GM19023 (cell line): ENCODE measurements at regions not wholly inside any gene's neighbourhood (a gene's known extent, or its start where the extent isn't known, plus 50 kb on each side); places are given as distances from the start of the nearest gene placed in this dataset.

Source experiments
- ATAC-seq: cut with Tn5 transposase; IDR thresholded peaks from one replicate; pipeline ENCODE4 v1.9.1; 2021; ENCODE audit warnings: mild to moderate bottlenecking, moderate library complexity; ENCODE audit not compliant: unreplicated experiment

DNA sequence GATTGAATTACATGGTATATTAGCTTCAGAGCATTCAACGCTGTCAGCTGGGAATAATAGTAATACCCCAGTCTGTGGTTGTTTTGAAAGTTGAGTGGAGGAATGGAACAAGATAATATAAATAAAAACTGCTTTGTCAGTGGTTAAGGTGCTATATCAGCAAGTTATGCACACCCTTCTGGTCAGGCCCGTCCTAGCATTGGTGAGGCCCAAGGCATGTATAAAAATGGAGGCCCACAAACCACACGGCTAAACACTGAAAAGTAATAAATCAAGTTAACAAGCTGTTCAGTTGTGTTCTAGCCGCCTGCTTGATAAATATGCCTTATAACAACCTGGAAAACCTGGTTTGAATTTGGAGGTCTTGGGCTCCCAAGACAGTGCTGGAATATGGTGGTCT, 77.4 kb downstream of the PSMG1 start:
- ATAC-seq = no peak

GRCh38 chr21:39105341-39105765, 77.9 kb downstream of the PSMG1 start:
- no peak for ATAC-seq

DNA sequence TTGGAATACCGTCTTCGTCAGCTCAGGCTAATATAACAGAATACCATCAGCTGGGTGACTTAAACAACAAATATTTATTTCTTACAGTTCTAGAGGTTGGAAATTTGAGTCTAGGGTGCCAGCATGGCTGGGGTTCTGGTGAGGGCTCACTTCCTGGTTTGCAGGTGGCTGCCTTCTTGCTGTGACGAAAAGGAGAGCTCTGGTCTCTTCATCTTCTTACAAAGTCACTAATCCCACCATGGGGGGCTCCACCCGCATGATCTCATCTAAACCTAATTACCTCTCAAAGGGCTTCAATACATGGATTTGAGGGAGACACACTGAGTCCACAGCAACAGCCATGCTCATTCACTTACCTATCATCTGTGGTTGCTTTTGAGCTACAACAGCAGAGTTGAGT, 78.3 kb downstream of the PSMG1 start:
- ATAC-seq = no peak

GRCh38 chr21:39103689-39104088, 79.6 kb downstream of the PSMG1 start:
- ATAC-seq = no peak

DNA sequence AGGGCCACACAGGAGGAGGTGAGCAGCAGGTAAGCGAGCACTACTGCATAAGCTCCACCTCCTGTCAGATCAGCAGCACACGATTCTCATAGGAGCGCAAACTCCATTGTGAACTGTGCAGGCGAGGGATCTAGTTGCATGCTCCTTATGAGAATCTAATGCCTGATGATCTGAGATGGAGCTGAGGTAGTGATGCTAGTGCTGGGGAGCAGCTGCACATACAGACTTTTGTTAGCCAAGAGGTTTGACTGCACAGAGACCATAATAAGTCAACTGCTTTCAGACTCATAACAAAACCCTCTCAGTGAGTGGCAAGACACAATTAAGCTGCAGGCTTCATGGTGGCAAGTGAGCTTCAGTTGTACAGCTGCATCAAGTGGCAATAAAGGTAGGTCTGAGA, 83.4 kb downstream of the PSMG1 start:
- ATAC-seq = no peak

DNA sequence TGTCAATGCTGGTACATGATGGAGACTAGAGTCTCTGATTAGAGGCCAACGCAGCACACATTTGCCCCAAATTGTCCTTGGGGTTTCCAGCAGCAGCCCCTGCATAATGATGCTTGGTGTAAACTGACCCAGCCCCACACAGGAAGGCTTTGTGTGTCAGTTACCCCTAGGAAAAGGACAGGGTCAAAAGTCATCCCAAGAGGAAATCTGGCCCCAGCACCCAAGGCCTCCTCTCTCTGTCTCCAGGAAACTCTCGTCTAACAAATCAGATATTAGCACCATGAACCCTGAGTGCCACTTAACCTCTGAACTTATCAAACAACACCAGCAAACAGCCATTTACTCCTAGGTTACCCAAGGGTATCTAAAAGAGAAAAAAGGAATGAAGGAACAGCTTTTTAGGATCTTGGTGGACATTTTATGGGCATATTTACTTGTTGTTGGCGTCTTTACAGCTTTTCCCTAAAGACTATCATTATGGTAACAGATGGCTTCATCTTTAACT, 84.5 kb downstream of the PSMG1 start:
- no peak for ATAC-seq

DNA sequence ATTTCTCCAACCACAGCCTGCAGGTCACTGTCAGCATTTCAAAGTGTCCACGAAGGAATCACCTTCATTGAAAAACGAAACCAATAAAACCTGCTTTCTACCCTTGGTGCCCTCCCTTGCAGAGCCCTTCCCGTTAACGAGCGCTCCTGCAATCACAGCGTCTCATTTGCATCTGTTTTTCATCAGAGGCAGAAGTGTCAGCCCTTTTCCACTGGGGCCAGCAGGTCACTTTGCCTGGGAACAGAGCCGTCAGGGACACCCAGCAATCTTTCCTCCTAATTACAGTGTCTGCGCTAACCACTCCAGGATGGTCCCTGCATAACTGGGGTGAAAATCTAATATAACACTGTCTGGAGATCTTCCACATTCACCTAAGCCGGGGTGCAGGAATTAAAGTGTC, 85.3 kb downstream of the PSMG1 start:
- ATAC-seq = no peak

DNA sequence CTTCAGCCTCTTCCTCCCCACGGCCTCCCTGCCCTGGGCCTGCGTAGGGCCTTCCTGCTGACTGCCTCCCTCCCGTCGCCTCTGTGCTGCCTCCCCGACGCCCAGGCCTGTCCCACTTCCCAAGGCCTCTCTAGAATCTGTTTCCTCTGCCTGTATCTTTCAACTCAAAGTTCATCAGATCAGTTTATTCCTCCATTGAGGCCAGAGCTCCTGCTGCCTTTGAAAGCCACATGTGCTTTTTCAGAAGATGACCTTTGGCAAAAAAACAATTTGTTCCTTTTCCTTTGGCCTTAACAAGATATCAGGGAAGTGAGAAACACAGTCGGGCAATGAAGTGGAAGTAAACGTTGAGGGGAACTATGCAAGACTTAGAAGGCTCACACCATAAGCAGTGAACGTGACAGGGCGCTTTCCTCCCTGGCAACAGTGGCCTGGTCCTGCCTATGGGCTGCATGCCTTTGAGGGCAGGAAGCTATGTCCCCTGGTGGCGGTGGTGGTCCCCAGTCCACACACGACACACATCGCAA, 85.9 kb downstream of the PSMG1 start:
- ATAC-seq = no peak

DNA sequence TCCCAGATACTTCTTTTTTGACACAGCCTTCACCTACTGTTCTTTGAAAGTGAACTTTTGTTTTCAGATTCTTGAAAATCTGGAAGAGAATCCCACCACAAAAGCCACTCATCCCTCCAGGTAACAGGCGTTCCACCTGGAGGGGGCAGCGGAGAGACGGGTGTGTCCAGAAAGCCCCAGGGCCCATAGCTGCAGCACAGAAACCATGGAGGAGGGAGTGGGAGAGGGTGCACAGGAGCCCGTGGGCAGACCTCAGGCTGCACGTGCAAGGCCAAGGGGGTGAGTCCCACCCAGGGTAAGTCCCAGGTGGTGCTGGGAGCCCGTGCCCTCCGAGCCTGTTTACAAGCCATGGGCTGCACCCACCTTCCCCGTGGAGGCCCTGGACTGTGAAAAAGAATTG, 86.5 kb downstream of the PSMG1 start:
- no peak for ATAC-seq

DNA sequence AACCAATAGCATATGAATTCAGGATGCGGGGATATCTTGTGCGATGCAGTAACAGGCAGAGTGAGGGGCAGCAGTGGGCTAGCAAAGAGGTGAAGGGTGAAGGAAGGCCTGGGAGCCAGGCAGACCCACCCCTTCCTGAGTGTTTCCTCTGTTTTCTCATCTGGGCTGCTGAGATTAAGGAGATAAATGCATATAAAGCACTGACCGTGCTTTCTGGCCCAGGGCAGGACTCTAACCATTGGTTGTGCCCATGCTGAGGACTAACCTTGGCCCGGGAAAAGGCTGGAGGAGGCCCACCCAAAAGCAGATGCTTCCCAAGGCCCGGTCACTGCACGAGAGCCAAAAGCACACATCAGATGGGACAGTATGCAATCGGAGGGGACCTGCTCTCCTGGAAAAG, 87.6 kb downstream of the PSMG1 start:
- ATAC-seq = no peak

GRCh38 chr21:39094847-39095579, 88.2 kb downstream of the PSMG1 start:
- ATAC-seq = no peak

DNA sequence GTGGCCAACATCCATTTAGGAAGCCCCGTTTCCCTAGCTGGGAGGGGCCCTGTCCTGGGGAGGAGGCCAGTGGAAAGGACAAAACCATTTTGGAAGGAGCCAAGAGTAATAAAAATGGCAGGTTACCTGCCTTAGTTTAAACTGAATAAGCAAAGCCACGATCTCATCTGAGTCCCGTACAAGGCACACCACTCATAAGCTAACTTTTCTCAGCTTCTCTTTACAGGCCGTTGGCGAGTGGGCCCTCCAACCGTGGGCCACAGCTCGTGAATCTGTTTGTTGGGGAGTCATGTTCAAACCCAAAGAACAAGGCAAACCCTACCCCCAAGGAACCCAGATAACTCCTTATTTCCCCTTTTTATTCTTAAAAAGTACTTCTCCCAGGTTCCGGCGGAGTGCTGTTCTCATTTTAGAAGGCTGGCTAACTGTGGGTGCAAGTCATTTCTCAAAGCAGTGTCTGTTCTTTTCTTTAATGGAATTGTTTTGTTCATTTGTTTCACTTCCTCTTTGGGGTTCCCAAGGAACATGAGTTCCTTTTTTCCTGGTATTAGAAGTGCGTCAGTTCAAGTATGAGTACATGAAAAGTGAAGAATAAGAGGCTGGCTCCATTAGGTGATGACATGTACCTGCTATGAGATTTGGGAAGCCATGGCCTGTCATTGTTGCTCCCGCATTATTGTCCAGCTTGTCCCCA, 89.0 kb downstream of the PSMG1 start:
- ATAC-seq = no peak

GRCh38 chr21:39093526-39093925, 89.7 kb downstream of the PSMG1 start:
- no peak for ATAC-seq

DNA sequence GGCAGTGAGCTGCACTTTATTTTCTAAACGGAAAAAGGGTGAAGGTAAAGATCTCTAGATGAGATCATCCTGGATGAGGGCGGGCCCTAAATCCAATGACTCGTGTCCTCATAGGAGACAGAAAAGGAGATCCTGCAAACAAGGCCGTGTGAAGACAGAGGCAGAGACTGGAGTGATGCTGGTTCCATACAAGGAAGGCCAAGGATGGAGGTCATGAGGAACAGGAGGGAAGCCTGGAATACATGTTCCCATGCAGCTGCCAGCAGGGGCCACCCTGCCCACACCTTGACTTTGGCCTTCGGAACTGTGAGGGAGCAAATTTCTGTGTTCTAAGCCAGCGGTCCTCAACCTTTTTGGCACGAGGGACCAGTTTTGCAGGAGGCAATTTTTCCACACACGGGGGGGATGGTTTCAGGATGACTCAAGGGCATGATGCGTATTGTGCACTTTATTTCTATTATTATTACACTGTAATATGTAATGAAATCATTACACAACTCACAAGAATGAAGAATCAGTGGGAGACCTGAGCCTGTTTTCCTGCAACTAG, 94.3 kb downstream of the PSMG1 start:
- ATAC-seq = no peak

DNA sequence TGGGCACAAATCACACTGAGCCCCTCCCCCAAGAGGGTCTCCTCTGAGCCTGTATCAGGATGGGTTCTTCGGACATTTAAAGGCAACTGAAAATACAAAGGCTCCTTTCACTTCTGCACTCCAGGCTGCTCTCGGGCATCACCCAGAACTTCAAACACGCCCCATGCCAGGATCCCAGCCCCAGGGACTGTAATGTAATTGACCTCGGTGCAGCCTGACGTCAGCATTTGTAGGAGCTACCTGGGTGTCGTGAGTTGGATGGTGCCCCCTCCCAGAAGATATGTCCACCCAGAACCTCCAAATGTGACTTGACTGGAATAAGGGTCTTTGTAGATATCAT, 95.2 kb downstream of the PSMG1 start:
- ATAC-seq = no peak

- ATAC-seq = no peak
Observed at GRCh38 chr21:39087238-39088030, 95.8 kb downstream of the PSMG1 start.

DNA sequence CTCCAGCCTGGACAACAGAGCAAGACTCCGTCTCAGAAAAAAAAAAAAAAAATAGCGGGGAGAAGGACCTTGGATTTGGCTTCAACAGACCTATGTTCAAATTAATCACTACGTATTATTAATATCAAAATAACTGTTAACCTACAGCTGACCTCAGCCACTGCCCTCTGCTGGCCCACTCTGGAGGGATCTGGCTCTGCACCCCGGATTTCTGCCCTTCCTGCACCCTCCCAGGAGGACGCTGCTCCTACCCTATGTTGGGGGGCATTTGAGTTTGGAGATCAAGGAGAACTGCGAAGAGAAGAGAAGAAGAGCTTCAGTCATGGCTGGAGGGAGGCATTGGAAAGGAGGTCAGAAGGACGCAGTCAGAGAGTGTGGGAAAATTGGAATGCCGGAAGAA, 96.7 kb downstream of the PSMG1 start:
- no peak for ATAC-seq

DNA sequence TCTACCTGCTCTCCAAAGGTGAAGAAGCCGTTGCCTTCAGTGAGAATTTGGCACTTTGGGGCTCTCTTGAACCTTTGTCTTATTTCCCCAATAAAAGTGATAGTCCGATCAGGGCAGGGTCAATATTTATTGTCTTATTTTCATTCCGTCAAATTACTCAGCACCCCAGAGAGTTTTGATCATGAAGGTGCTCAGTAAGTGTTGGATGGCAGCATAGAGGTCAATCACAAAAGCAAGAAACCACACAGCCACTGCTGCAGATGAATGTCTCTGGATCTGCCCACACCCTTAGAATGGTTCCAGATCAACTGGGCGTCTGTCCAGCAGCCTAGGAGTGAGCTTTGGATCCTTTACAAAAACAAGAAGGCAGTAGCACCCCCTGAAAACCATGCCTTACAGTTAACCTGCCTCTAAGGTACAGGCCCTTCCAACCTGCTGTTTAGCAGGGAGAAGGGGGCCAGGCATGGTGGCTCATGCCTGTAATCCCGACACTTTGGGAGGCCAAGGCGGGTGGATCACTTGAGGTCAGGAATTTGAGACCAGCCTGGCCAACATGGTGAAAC, 97.3 kb downstream of the PSMG1 start:
- ATAC-seq = no peak

DNA sequence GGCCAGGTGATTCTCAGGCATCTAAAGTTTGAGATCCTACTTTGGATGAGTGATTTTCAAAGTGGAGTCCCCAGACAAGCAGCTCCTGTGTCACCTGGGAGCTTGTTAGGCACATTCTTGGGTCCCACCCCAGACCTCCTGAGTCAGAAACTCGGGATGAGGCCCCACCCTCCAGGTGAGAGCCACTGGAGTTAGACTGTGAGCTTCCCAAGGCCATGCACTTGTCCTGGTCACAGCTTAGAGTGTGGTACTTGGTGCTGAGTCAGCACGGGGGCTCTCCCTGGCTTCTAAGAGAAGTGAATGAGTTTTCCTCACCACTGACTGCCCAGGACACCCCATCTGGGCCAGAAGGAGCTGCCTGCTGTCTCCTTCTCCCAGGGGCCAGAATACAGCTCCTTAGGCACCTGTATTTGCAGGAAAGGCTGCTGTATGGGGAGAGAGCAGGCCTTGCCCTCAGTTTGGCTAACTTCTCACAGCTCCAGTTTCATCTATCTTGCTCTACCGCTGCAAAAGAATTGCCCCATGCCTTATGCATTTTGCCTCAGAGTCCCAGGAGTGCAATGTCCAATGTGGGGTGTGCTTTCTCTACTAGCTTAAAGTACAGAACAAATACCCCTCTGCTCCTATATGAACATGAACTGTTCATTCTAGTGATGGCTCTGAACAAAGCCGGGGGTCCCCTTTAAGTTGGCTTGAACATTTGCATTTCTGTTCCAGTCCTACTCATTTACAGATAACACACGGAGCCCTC, 98.1 kb downstream of the PSMG1 start:
- ATAC-seq = no peak

DNA sequence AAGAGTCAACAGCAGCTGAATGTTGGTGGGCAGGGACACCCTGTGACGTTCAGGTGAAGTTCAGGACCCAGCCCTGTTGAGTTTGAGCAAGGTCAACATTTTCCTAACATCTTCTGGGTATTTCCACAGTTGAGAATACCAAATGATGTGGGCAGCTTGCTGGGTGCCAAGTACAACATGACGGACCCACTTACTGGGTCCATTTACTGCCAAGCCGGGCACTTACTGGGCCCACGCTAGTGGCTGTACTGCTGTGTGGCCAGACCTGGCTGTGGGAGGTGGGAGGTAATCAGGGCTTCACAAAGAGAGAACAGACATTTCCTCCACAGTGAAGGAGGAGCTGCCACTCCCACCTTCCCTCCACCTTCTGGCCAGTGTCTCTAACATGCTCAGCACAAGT, 99.2 kb downstream of the PSMG1 start:
- ATAC-seq = no peak
